GM19351 (cell line): ENCODE measurements at regions not wholly inside any gene's neighbourhood (a gene's known extent, or its start where the extent isn't known, plus 50 kb on each side); places are given as distances from the start of the nearest gene placed in this dataset.

ENCODE experiments used
- ATAC-seq: cut with Tn5 transposase; IDR thresholded peaks from one replicate; pipeline ENCODE4 v1.9.1; 2021; ENCODE audit warnings: mild to moderate bottlenecking, moderate library complexity; ENCODE audit not compliant: unreplicated experiment

GRCh38 chr5:174356536-174356935 lies 311.0 kb downstream of the NSG2 start:
- ATAC-seq, result no peak

- no peak for ATAC-seq
These were observed 312.8 kb downstream of the NSG2 start for GRCh38 chr5:174358276-174358675.

- no peak for ATAC-seq
These were observed 313.6 kb downstream of the NSG2 start for GRCh38 chr5:174359071-174359470.

- ATAC-seq, result no peak
These were observed 317.0 kb downstream of the NSG2 start for GRCh38 chr5:174362514-174362913.

- no peak for ATAC-seq
These were observed 318.4 kb downstream of the NSG2 start for GRCh38 chr5:174363934-174364333.

- no peak for ATAC-seq
These were observed 319.2 kb downstream of the NSG2 start for GRCh38 chr5:174364676-174365075.

- ATAC-seq, result no peak
These were observed 326.1 kb downstream of the NSG2 start for GRCh38 chr5:174371600-174372094.

GRCh38 chr5:174374206-174374605 lies 328.7 kb downstream of the NSG2 start:
- no peak for ATAC-seq

GRCh38 chr5:174376056-174376455 lies 330.6 kb downstream of the NSG2 start:
- ATAC-seq, result no peak

GRCh38 chr5:174376726-174377373 lies 331.3 kb downstream of the NSG2 start:
- ATAC-seq, result no peak

GRCh38 chr5:174378121-174378874 lies 332.8 kb downstream of the NSG2 start:
- ATAC-seq, result no peak

- ATAC-seq, result no peak
These were observed 334.8 kb downstream of the NSG2 start for GRCh38 chr5:174380311-174380710.

- no peak for ATAC-seq
These were observed 335.7 kb downstream of the NSG2 start for GRCh38 chr5:174381241-174381640.

- ATAC-seq, result no peak
These were observed 338.0 kb downstream of the NSG2 start for GRCh38 chr5:174383210-174384167.

- no peak for ATAC-seq
These were observed 339.0 kb downstream of the NSG2 start for GRCh38 chr5:174384509-174384947.

- ATAC-seq, result no peak
These were observed 338.1 kb upstream of the MSX2 start for GRCh38 chr5:174386306-174386705.

GRCh38 chr5:174386846-174387245 lies 337.5 kb upstream of the MSX2 start:
- no peak for ATAC-seq

GRCh38 chr5:174387448-174387847 lies 336.9 kb upstream of the MSX2 start:
- no peak for ATAC-seq

GRCh38 chr5:174392892-174393291 lies 331.5 kb upstream of the MSX2 start:
- no peak for ATAC-seq

GRCh38 chr5:174396541-174396940 lies 327.8 kb upstream of the MSX2 start:
- ATAC-seq, result no peak

- no peak for ATAC-seq
These were observed 327.2 kb upstream of the MSX2 start for GRCh38 chr5:174397206-174397605.
